ENCODE measurements at regions not wholly inside any gene's neighbourhood (a gene's known extent, or its start where the extent isn't known, plus 50 kb on each side); places are given as distances from the start of the nearest gene placed in this dataset.
"Not testable (repeated sequence)": the region's sequence is repeated elsewhere in the genome, so short reads cannot be mapped to it uniquely, and the experiment has no call there.

- not testable (repeated sequence) for TF ChIP-seq CTCF (IDR thresholded peaks at IDR 0.05; ENCODE audit: low read length); EZH2 (optimal IDR thresholded peaks at IDR 0.05; ENCODE audit: low read depth, low read length)
Measured at GRCh38 chr9:78409928-78410510, 113.1 kb downstream of the PSAT1 start.
